Left lung (tissue), 4 donors: ENCODE measurements at regions not wholly inside any gene's neighbourhood (a gene's known extent, or its start where the extent isn't known, plus 50 kb on each side); places are given as distances from the start of the nearest gene placed in this dataset.

ENCODE experiments used
- ATAC-seq: fragments of 200-7000 bp; cut with Tn5 transposase; one replicate; pipeline ENCODE4 v1.9.1; 2020; ENCODE audit warnings: moderate library complexity
- DNase-seq, 4 donors: peaks; one replicate each; pipeline ENCODE4 v3.0.0-alpha.2; 2013 to 2020
- H3K27ac ChIP-seq, 2 donors: fragments of 200-600 bp; sonication (generic) in 1 of 2; one replicate each; pipeline versions ENCODE4 v1.5.0 to v1.8.0; 2020 to 2021
- H3K27me3 ChIP-seq, 2 donors: fragments of 200-600 bp; sonication (generic) in 1 of 2; one replicate each; pipeline versions ENCODE4 v1.5.0 to v1.8.0; 2020 to 2021
- H3K36me3 ChIP-seq, 2 donors: fragments of 200-600 bp; sonication (generic) in 1 of 2; one replicate each; pipeline versions ENCODE4 v1.5.0 to v1.8.0; 2020 to 2021
- H3K4me1 ChIP-seq, 2 donors: fragments of 200-600 bp; one replicate each; pipeline ENCODE4 v1.8.0; 2021
- H3K4me3 ChIP-seq, 2 donors: fragments of 200-600 bp; sonication (generic) in 1 of 2; one replicate each; pipeline versions ENCODE4 v1.5.0 to v1.8.0; 2020 to 2021; ENCODE audit warnings: mild to moderate bottlenecking in 1 of 2
- H3K9me3 ChIP-seq, 2 donors: fragments of 200-600 bp; sonication (generic) in 1 of 2; one replicate each; pipeline versions ENCODE4 v1.5.0 to v1.8.0; 2020 to 2021
- CTCF ChIP-seq, 2 donors: fragments of 200-600 bp; sonication (generic) in 1 of 2; IDR thresholded peaks; one replicate each; pipeline versions ENCODE4 v1.5.0 to v1.8.0; 2021; ENCODE audit warnings: antibody characterized with exemption in 2 of 2
- intact Hi-C, 2 donors: fragments of 100-400 bp; cut with DNase I; formaldehyde crosslinking; loops; one replicate each; pipeline versions ENCODE4 v1.11.2 to v1.14.2; 2022
- donor health status: DM: no; HTN: yes; CAD: no.
- donor health status: DM: no; HTN: no; CAD: no.

GRCh38 chr2:237242091-237242536 lies 156.4 kb downstream of the COPS8 start:
- no peak overlapping the region for H3K27ac ChIP-seq
- H3K4me3 ChIP-seq = no peak overlapping the region
- ATAC-seq (no peak), DNase-seq (no peak)
- peaks cover 0 to 32% of the 10 kb centered on the region in 2 donors for H3K9me3 ChIP-seq
- intact Hi-C loops = no loop called here
- no peaks in the 10 kb centered on the region for H3K27me3 ChIP-seq
- no peaks in the 10 kb centered on the region for H3K36me3 ChIP-seq
- TF ChIP-seq CTCF (IDR thresholded peaks at IDR 0.05) = no peak
- no peaks in the 10 kb centered on the region for H3K4me1 ChIP-seq

- H3K9me3 ChIP-seq = peaks cover 0 to 32% of the 10 kb centered on the region in 2 donors
- no peak overlapping the region for H3K4me3 ChIP-seq
- intact Hi-C loops = no loop called here
- no peak for TF ChIP-seq CTCF (IDR thresholded peaks at IDR 0.05)
- no peaks in the 10 kb centered on the region for H3K4me1 ChIP-seq
- DNase-seq = no peak
- no peaks in the 10 kb centered on the region for H3K27me3 ChIP-seq
- H3K36me3 ChIP-seq = no peaks in the 10 kb centered on the region
- ATAC-seq = no peak
- no peak overlapping the region for H3K27ac ChIP-seq
These were observed 157.8 kb downstream of the COPS8 start for GRCh38 chr2:237243487-237243886.

- intact Hi-C loops = no loop called here
- Histone ChIP-seq H3K27ac (peak overlapping the region in 1 of 2 donors; percentile 59), H3K4me3 (no peak overlapping the region), H3K4me1 (no peaks in the 10 kb centered on the region), H3K9me3 (peaks cover 0 to 32% of the 10 kb centered on the region in 2 donors), H3K27me3 (no peaks in the 10 kb centered on the region), H3K36me3 (no peaks in the 10 kb centered on the region)
- DNase-seq (no peak), ATAC-seq (no peak)
- TF ChIP-seq CTCF (IDR thresholded peaks at IDR 0.05) = no peak
These were observed 158.5 kb downstream of the COPS8 start for GRCh38 chr2:237244178-237244577.

GRCh38 chr2:237244976-237245646 lies 159.4 kb downstream of the COPS8 start:
- TF ChIP-seq CTCF (IDR thresholded peaks at IDR 0.05) = no peak
- Histone ChIP-seq H3K36me3 (no peaks in the 10 kb centered on the region), H3K9me3 (peaks cover 0 to 27% of the 10 kb centered on the region in 2 donors), H3K27me3 (no peaks in the 10 kb centered on the region), H3K27ac (peak overlapping the region in 1 of 2 donors; percentile 59), H3K4me1 (no peaks in the 10 kb centered on the region), H3K4me3 (no peak overlapping the region)
- DNase-seq (peak in 2 of 4 donors; percentile 78 to 89), ATAC-seq (peak; percentile 37)
- intact Hi-C loops = no loop called here

GRCh38 chr2:237250599-237250998 lies 163.4 kb downstream of the COL6A3 start:
- no peak for ATAC-seq
- Histone ChIP-seq H3K27ac (no peak overlapping the region), H3K27me3 (no peaks in the 10 kb centered on the region), H3K36me3 (no peaks in the 10 kb centered on the region), H3K4me1 (peaks cover 0 to 9% of the 10 kb centered on the region in 2 donors), H3K4me3 (no peak overlapping the region), H3K9me3 (no peaks in the 10 kb centered on the region)
- TF ChIP-seq CTCF (IDR thresholded peaks at IDR 0.05) = no peak
- no peak for DNase-seq
- intact Hi-C loops = no loop called here
